Neural cell (in vitro differentiated cells): ENCODE measurements at regions not wholly inside any gene's neighbourhood (a gene's known extent, or its start where the extent isn't known, plus 50 kb on each side); places are given as distances from the start of the nearest gene placed in this dataset.

Source experiments
- H2AFZ ChIP-seq: fragments of 200-600, 300-800 bp; sonication (generic), shearing (Covaris generic); 2 replicates; pipeline ENCODE4 v1.6.0; 2014; ENCODE audit warnings: low read depth, mild to moderate bottlenecking, antibody characterized with exemption, low read length, moderate library complexity
- H3F3A ChIP-seq: fragments of 200-600 bp; shearing (Covaris generic); 2 replicates; pipeline ENCODE4 v1.6.1; 2016; ENCODE audit warnings: mild to moderate bottlenecking, moderate library complexity, mixed read lengths, antibody characterized with exemption, low read length; ENCODE audit not compliant: insufficient read depth, poor library complexity, severe bottlenecking
- H3K27ac ChIP-seq: fragments of 200-600, 300-800 bp; sonication (generic), shearing (Covaris generic); 2 replicates; pipeline ENCODE4 v1.5.1; 2014; ENCODE audit warnings: mild to moderate bottlenecking, low read length, moderate library complexity
- H3K27me3 ChIP-seq: fragments of 300-800, 200-600 bp; sonication (generic), shearing (Covaris generic); 2 replicates; pipeline ENCODE4 v1.6.0; 2014; ENCODE audit warnings: mild to moderate bottlenecking, low read depth, low read length, moderate library complexity; ENCODE audit not compliant: insufficient read depth
- H3K36me3 ChIP-seq: fragments of 300-800, 200-600 bp; sonication (generic), shearing (Covaris generic); 2 replicates; pipeline ENCODE4 v1.5.1; 2014; ENCODE audit warnings: mild to moderate bottlenecking, antibody characterized with exemption, low read length, moderate library complexity; ENCODE audit not compliant: insufficient read depth
- H3K4me2 ChIP-seq: fragments of 300-800, 200-600 bp; sonication (generic), shearing (Covaris generic); 2 replicates; pipeline ENCODE4 v1.6.0; 2014; ENCODE audit warnings: mild to moderate bottlenecking, low read length
- H3K4me3 ChIP-seq: fragments of 300-800, 200-600 bp; sonication (generic), shearing (Covaris generic); 2 replicates; pipeline ENCODE4 v1.5.1; 2014; ENCODE audit warnings: mild to moderate bottlenecking, low read length, moderate library complexity
- H3K79me2 ChIP-seq: fragments of 200-600 bp; shearing (Covaris generic); replicated peaks from 2 replicates; pipeline ENCODE4 v1.6.0; 2014; ENCODE audit warnings: mild to moderate bottlenecking, low read length, moderate library complexity; ENCODE audit not compliant: insufficient read depth
- H3K9ac ChIP-seq: fragments of 300-800, 200-600 bp; sonication (generic), shearing (Covaris generic); 2 replicates; pipeline ENCODE4 v1.6.1; 2016; ENCODE audit warnings: mild to moderate bottlenecking, low read length, mixed read lengths
- H3K9me2 ChIP-seq: fragments of 200-600 bp; shearing (Covaris generic); 2 replicates; pipeline ENCODE4 v1.6.1; 2016; ENCODE audit warnings: mild to moderate bottlenecking, low read length, mixed read lengths; ENCODE audit not compliant: insufficient read depth
- H3K9me3 ChIP-seq: fragments of 200-600, 300-800 bp; sonication (generic), shearing (Covaris generic); 2 replicates; pipeline ENCODE4 v1.6.1; 2016; ENCODE audit warnings: mild to moderate bottlenecking, mixed run types, low read length, moderate library complexity, mixed read lengths
- H4K20me1 ChIP-seq: fragments of 200-600 bp; shearing (Covaris generic); 2 replicates; pipeline ENCODE4 v1.6.1; 2016; ENCODE audit warnings: mild to moderate bottlenecking, mixed run types; ENCODE audit not compliant: insufficient read depth
- EP300 ChIP-seq: fragments of 450-650 bp; conservative IDR thresholded peaks from 2 replicates; pipeline ENCODE4 v1.6.1; 2014; ENCODE audit warnings: antibody characterized with exemption, mild to moderate bottlenecking, moderate library complexity; ENCODE audit not compliant: poor library complexity, severe bottlenecking
- EZH2 ChIP-seq: fragments of 200-600, 300-800 bp; shearing (Covaris generic), sonication (generic); IDR thresholded peaks from 2 replicates; pipeline ENCODE4 v1.6.1; 2014; ENCODE audit warnings: antibody characterized with exemption, low read length, borderline replicate concordance, mild to moderate bottlenecking; ENCODE audit not compliant: insufficient read depth, poor library complexity, severe bottlenecking
- MXI1 ChIP-seq: fragments of 450-650 bp; conservative IDR thresholded peaks from 2 replicates; pipeline ENCODE4 v1.6.1; 2014; ENCODE audit warnings: antibody characterized with exemption, mild to moderate bottlenecking; ENCODE audit not compliant: poor library complexity, severe bottlenecking
- POLR2AphosphoS5 ChIP-seq: IDR thresholded peaks from 2 replicates; pipeline ENCODE4 v1.6.1; 2012
- RAD21 ChIP-seq: fragments of 450-650 bp; conservative IDR thresholded peaks from 2 replicates; pipeline ENCODE4 v1.6.1; 2014; ENCODE audit warnings: antibody characterized with exemption, mild to moderate bottlenecking, moderate library complexity
- TAF1 ChIP-seq: IDR thresholded peaks from 2 replicates; pipeline ENCODE4 v1.6.1; 2012; ENCODE audit warnings: low read depth
- TF ChIP-seq, protein P1 (sequence below): IDR thresholded peaks from 2 replicates; pipeline ENCODE4 v1.6.1; 2012; ENCODE audit warnings: borderline replicate concordance
- TF ChIP-seq, protein P2 (sequence below): fragments of 450-650 bp; IDR thresholded peaks from 2 replicates; pipeline ENCODE4 v1.5.1; 2014; ENCODE audit warnings: antibody characterized with exemption, mild to moderate bottlenecking, moderate library complexity; ENCODE audit not compliant: poor library complexity, severe bottlenecking

- Histone ChIP-seq H2AFZ (no peak overlapping the region), H3K27ac (no peak overlapping the region), H3K79me2 (peaks cover 42% of the 10 kb centered on the region), H3F3A (no peaks in the 10 kb centered on the region), H3K36me3 (no peaks in the 10 kb centered on the region), H3K4me3 (no peak overlapping the region), H4K20me1 (no peaks in the 10 kb centered on the region), H3K9ac (no peak overlapping the region), H3K9me3 (no peaks in the 10 kb centered on the region), H3K27me3 (no peaks in the 10 kb centered on the region), H3K4me2 (no peak overlapping the region), H3K9me2 (no peaks in the 10 kb centered on the region)
- TF ChIP-seq, protein P1, sequence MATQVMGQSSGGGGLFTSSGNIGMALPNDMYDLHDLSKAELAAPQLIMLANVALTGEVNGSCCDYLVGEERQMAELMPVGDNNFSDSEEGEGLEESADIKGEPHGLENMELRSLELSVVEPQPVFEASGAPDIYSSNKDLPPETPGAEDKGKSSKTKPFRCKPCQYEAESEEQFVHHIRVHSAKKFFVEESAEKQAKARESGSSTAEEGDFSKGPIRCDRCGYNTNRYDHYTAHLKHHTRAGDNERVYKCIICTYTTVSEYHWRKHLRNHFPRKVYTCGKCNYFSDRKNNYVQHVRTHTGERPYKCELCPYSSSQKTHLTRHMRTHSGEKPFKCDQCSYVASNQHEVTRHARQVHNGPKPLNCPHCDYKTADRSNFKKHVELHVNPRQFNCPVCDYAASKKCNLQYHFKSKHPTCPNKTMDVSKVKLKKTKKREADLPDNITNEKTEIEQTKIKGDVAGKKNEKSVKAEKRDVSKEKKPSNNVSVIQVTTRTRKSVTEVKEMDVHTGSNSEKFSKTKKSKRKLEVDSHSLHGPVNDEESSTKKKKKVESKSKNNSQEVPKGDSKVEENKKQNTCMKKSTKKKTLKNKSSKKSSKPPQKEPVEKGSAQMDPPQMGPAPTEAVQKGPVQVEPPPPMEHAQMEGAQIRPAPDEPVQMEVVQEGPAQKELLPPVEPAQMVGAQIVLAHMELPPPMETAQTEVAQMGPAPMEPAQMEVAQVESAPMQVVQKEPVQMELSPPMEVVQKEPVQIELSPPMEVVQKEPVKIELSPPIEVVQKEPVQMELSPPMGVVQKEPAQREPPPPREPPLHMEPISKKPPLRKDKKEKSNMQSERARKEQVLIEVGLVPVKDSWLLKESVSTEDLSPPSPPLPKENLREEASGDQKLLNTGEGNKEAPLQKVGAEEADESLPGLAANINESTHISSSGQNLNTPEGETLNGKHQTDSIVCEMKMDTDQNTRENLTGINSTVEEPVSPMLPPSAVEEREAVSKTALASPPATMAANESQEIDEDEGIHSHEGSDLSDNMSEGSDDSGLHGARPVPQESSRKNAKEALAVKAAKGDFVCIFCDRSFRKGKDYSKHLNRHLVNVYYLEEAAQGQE: no peak
- TF ChIP-seq EZH2: no peak
- TF ChIP-seq EP300: no peak
- TF ChIP-seq RAD21: no peak
- TF ChIP-seq, protein P2, sequence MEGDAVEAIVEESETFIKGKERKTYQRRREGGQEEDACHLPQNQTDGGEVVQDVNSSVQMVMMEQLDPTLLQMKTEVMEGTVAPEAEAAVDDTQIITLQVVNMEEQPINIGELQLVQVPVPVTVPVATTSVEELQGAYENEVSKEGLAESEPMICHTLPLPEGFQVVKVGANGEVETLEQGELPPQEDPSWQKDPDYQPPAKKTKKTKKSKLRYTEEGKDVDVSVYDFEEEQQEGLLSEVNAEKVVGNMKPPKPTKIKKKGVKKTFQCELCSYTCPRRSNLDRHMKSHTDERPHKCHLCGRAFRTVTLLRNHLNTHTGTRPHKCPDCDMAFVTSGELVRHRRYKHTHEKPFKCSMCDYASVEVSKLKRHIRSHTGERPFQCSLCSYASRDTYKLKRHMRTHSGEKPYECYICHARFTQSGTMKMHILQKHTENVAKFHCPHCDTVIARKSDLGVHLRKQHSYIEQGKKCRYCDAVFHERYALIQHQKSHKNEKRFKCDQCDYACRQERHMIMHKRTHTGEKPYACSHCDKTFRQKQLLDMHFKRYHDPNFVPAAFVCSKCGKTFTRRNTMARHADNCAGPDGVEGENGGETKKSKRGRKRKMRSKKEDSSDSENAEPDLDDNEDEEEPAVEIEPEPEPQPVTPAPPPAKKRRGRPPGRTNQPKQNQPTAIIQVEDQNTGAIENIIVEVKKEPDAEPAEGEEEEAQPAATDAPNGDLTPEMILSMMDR: no peak
- TF ChIP-seq TAF1: no peak
- no peak for TF ChIP-seq POLR2AphosphoS5
- no peak for TF ChIP-seq MXI1
These were observed 144.8 kb downstream of the CEP135 start for GRCh38 chr4:56093576-56093975.

DNA sequence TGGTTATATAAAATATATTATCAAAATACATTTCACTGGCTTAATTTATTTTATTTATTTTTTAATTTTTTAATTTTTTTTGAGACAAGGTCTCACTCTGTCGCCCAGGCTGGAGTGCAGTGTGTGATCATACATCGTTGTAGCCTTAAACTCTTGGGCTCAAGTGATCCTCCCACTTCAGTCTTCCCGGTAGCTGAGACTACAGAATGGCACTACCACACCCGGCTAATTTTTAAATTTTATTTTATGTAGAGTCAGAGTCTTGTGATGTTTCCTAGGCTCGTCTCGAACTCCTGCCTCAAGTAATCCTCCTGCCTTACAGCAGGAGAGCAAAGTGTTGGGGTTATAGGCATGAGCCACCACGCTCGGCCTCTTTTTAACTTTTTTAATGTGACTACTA lies 143.8 kb downstream of the CEP135 start:
- TF ChIP-seq MXI1 (no peak), EZH2 (no peak), POLR2AphosphoS5 (no peak), TAF1 (no peak)
- TF ChIP-seq, protein P1: no peak
- Histone ChIP-seq H3K79me2 (peaks cover 42% of the 10 kb centered on the region), H3K4me2 (no peak overlapping the region), H3K9me3 (no peaks in the 10 kb centered on the region), H3K27ac (no peak overlapping the region), H3K9me2 (no peaks in the 10 kb centered on the region), H2AFZ (no peak overlapping the region), H3F3A (no peaks in the 10 kb centered on the region), H3K4me3 (no peak overlapping the region), H3K36me3 (no peaks in the 10 kb centered on the region), H3K27me3 (no peaks in the 10 kb centered on the region), H4K20me1 (no peaks in the 10 kb centered on the region), H3K9ac (no peak overlapping the region)
